ENCODE measurements at regions not wholly inside any gene's neighbourhood (a gene's known extent, or its start where the extent isn't known, plus 50 kb on each side); places are given as distances from the start of the nearest gene placed in this dataset.

GRCh38 chr11:10943968-10944367 is 86.1 kb upstream of the ZBED5 start:
- H3K4me3 ChIP-seq (ENCODE audit: control insufficient read depth, low read depth, low read length): no peak overlapping the region
- DNase-seq (ENCODE audit: low read depth): no peak
- no peak for TF ChIP-seq CTCF (IDR thresholded peaks at IDR 0.05; ENCODE audit: control insufficient read depth, insufficient read depth, low read depth, low read length, missing control alignments)

- no peak for DNase-seq (ENCODE audit: low read depth)
- H3K4me3 ChIP-seq (ENCODE audit: control insufficient read depth, low read depth, low read length): no peak overlapping the region
- TF ChIP-seq CTCF (IDR thresholded peaks at IDR 0.05; ENCODE audit: control insufficient read depth, insufficient read depth, low read depth, low read length, missing control alignments): no peak
These were observed 84.8 kb upstream of the ZBED5 start for GRCh38 chr11:10942620-10943019.

GRCh38 chr11:10941871-10942270 is 84.0 kb upstream of the ZBED5 start:
- H3K4me3 ChIP-seq (ENCODE audit: control insufficient read depth, low read depth, low read length): no peak overlapping the region
- TF ChIP-seq CTCF (IDR thresholded peaks at IDR 0.05; ENCODE audit: control insufficient read depth, insufficient read depth, low read depth, low read length, missing control alignments): no peak
- no peak for DNase-seq (ENCODE audit: low read depth)

GRCh38 chr11:10941414-10941813 is 83.6 kb upstream of the ZBED5 start:
- no peak overlapping the region for H3K4me3 ChIP-seq (ENCODE audit: control insufficient read depth, low read depth, low read length)
- DNase-seq (ENCODE audit: low read depth): no peak
- TF ChIP-seq CTCF (IDR thresholded peaks at IDR 0.05; ENCODE audit: control insufficient read depth, insufficient read depth, low read depth, low read length, missing control alignments): no peak

- H3K4me3 ChIP-seq (ENCODE audit: control insufficient read depth, low read depth, low read length): no peak overlapping the region
- TF ChIP-seq CTCF (IDR thresholded peaks at IDR 0.05; ENCODE audit: control insufficient read depth, insufficient read depth, low read depth, low read length, missing control alignments): no peak
- no peak for DNase-seq (ENCODE audit: low read depth)
These were observed 81.0 kb upstream of the ZBED5 start for GRCh38 chr11:10938650-10939387.

GRCh38 chr11:10938231-10938630 is 80.4 kb upstream of the ZBED5 start:
- no peak overlapping the region for H3K4me3 ChIP-seq (ENCODE audit: control insufficient read depth, low read depth, low read length)
- no peak for DNase-seq (ENCODE audit: low read depth)
- TF ChIP-seq CTCF (IDR thresholded peaks at IDR 0.05; ENCODE audit: control insufficient read depth, insufficient read depth, low read depth, low read length, missing control alignments): no peak

Measured in AG09309 (cell line).